ENCODE measurements at regions not wholly inside any gene's neighbourhood (a gene's known extent, or its start where the extent isn't known, plus 50 kb on each side); places are given as distances from the start of the nearest gene placed in this dataset.

DNA sequence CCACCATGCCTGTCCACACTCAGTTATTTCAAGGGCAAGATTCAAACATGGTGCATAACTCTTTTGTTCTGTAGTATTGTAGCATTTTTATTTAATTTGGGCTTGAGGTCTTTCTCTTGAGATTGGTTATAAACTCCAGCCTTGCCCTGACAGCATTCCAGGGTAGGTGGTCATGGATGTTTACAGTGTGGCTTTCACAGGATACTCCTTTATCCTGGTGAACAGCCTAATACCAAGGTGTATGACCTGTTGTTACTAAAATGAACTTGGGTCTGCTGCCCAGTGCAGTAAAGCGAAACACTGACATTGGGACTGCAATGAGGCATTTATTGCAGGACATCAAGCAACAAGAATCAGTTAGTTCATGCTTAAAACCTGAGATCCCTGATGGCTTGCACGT lies 434.8 kb downstream of the ANKRD50 start:
- intact Hi-C loops (cut with DNase I): no loop called here
- ATAC-seq (ENCODE audit: poor library complexity) (no peak), DNase-seq (no peak)

DNA sequence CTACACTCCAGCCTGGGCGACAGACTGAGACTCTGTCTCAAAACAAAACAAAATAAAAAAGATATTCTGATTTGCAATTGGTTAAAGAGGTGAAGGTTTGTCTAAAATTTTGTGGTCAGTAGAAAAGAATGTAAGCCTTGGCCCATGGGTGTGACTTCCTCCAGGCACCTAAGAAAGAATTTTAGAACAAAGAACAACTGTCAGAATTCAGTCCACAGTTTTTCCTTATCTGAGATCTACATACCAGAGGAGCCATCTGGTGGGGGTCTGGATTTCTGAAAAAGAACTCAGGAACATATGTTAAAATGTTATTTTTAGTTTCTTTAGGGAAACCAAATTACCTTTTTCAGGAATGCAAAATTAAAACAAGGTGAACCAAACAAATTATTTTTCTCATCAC lies 434.1 kb downstream of the ANKRD50 start:
- intact Hi-C loops (cut with DNase I): no loop called here
- DNase-seq (no peak), ATAC-seq (ENCODE audit: poor library complexity) (no peak)

DNA sequence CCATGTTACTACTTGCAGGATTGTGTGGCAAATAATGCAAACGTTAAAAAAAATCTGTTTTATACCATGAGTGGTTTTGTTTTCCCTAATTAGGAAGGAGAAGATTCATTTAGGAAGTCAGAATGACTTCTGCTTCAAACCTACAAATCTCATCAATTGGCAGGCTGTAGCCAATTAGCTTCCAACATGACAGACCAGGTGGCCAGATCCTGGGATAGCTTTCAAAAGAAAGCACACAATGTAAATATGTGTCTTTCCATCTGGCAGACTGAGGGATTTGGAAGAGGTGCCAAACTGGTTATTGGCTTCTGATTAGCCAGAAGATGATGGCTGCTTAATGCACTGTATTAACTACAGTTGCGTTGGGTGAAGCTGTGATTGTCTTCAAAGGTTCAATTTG lies 432.8 kb downstream of the ANKRD50 start:
- DNase-seq (no peak), ATAC-seq (ENCODE audit: poor library complexity) (no peak)
- intact Hi-C loops (cut with DNase I): no loop called here

DNA sequence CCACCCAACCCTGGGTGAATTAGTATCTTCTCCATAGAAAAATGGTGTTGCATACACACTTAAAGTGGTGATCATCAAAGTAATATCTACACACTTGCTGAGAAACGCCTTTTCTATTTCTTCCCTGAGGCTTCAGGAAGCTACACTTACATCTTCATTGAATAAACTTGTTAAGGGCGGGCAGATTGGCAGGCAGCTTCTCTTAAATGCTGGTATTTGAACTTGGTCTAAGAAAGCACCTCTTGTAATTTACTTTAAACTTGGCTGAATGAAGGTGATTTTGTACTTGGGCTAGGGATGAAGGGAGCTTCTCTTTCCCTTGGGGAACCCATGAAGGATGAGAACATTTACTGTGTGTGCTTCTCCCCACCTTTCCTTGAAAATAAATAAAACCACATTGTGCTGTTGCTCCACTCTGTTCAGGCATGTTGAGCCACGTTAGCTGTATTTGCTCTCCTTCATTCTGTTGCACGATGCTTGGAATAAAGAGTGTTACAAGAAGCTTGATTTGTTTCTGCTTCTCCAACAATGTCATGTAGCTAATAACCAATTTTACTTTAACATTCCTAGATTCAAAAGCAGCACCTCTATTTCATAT lies 430.1 kb downstream of the ANKRD50 start:
- DNase-seq (no peak), ATAC-seq (ENCODE audit: poor library complexity) (no peak)
- intact Hi-C loops (cut with DNase I): no loop called here

DNA sequence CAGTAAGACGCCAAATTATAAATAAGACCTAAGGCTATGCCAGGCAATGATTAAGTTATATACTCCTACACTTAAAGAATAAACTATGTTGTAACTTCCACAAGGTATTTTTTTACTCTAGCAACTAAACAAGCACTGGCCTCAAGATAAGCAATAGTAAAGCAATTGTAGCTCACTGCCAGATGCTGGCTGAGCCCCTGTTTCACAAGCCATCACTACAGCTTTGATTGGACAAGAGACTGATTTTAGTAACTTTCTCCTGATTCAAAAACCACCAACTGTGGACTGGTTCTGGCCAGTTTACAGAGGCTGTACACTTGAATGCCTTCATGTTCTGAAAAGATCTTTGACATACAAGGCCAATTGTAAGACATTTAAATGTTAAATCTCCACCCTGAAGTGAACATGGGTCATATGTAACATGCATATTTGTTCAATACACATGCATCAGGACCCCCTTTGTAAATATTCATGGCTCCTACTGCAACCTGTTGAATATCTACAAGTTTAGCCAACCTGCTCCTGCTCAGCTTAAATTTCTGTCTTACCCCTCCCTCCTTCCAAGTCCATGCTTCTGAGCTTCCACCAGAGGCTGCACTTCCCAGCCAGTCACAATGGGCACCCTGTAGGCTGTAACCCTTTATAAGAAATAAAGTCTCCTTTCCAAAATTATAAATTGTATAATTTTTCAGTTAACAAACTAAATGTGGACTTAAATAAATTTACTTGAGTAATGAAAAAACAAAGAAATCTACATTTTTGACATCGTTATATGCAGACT lies 423.6 kb downstream of the ANKRD50 start:
- intact Hi-C loops (cut with DNase I): no loop called here
- DNase-seq (no peak), ATAC-seq (ENCODE audit: poor library complexity) (no peak)

DNA sequence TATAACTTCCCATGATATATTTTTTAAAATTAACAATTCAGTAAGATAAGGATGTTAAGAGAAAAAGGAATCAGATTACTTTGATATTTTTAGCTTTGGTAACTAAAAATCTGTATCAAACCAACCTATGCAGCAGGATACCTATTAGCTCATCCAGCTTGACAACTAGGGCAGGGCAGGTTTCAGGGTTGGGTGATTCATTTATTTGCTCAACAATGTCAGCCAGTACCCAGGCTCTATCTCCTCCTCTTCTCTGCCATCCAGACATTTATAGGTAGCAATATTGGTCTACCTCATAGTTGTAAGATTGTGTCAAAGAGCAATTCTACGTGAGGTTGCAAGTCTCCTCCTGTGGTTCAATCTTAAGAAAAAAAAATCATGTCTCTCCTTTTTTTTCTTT lies 421.9 kb downstream of the ANKRD50 start:
- intact Hi-C loops (cut with DNase I): no loop called here
- DNase-seq (no peak), ATAC-seq (ENCODE audit: poor library complexity) (no peak)

DNA sequence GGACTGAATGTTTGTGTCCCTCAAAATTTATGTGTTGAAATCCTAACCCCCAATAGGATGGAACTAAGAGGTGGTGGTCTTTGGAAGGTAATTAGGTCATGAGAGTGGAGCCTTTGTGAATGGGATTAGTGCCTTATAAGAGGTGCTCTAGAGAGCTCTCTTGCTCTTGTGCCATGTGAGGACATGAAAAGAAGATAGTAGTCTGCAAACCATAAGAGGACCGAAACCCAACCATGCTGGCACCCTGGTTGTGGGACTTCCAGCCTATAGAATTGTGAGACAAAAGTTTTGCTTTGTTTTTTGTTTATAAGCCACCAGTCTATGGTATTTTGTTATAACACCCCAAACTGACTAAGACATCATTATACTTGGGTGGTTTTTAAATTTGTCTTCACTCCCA lies 417.1 kb downstream of the ANKRD50 start:
- DNase-seq: no peak
- ATAC-seq (ENCODE audit: poor library complexity): no peak
- intact Hi-C loops (cut with DNase I): no loop called here

DNA sequence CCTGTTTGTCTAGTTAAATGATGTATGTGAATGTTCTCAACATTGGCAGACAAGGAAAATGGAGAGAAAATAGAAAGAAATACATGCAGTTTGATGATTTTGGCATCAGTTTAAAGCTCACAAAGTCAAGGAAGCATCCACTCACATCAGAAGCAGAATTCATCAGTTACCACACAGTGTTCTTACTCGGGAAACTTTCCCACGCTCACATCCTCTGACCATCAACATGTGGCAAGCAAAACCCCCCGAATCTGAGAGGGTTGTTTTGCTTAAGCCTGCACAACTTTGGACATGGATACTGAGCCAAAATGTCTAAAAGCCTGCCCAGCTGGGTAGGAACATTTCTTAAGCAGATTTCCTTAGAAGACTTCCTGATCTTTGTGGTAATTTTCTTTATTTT lies 407.6 kb downstream of the ANKRD50 start:
- DNase-seq (no peak), ATAC-seq (ENCODE audit: poor library complexity) (no peak)
- intact Hi-C loops (cut with DNase I): no loop called here

DNA sequence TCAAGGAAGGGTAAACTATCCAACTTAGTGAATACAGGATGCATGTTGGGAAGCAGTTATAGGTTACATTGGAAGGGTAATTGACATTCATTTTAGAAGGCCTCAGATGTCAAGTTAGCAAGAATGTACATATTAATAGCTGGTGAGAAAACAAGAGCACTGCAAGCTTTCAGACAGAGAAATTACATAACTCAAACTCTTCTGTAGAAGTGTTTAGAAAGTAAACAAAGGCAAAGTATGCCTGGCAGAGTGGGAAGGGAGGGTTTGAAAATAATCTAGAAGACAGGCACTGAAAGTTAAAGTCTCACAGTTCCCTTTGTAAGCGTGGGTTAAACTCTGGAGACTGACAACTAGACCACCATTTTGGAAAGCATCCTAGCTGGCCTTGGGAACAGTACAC lies 406.2 kb downstream of the ANKRD50 start:
- no peak for DNase-seq
- no peak for ATAC-seq (ENCODE audit: poor library complexity)
- intact Hi-C loops (cut with DNase I): no loop called here

DNA sequence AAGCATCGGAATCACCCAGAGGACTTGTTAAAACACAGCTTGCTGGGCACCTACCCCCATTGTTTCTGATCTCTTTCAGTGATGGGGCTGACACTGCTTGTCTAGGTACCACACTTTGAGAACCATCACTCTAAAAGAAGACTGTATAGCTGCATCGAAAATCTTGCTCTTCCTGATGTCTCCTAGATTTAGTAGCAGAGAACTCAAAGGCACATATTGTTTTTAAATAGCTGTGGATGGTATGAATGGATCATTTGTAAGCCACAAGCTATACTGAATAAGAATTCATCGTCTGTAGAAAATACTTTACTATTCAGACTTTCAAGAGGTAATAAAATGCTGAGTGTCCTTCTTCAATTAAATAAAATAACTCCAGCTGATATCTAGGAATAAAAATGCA lies 405.4 kb downstream of the ANKRD50 start:
- intact Hi-C loops (cut with DNase I): no loop called here
- ATAC-seq (ENCODE audit: poor library complexity) (no peak), DNase-seq (no peak)

DNA sequence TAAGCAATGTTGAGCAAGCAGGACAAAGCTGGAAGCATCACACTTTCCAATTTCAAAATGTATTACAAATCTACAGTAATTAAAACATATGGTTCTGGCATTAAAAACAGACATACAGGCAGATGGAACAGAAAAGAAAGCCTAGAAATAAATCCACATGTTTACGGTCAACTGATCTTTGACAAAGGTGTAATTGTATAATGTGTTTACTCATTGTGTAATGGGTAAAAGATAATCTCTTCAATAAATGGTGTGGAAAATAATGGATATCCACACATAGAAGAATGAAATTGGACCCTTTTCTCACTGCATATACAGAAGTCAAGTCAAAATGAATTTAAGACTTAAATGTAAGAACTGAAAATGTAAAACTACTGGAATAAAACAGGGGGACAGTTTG lies 394.2 kb downstream of the ANKRD50 start:
- DNase-seq (no peak), ATAC-seq (ENCODE audit: poor library complexity) (no peak)
- intact Hi-C loops (cut with DNase I): no loop called here

DNA sequence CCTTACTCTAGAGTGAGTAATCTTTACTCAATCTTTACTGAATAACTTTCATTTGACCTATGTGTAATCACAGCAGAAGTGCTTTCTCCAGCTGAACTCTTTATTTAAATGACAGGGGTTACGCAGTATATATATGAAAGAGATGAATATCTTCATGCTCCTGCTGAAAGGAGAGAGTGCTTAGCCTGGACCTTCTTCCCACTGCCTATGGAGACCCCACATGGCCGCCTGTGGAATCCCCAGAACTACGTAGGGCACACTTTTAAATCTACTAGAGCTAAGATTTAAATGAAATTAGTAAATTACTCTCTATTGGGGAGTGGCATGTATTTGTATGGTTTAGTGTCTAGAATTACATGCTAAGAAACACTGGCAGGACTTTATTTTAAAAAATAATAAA lies 391.2 kb downstream of the ANKRD50 start:
- intact Hi-C loops (cut with DNase I): no loop called here
- no peak for DNase-seq
- no peak for ATAC-seq (ENCODE audit: poor library complexity)

DNA sequence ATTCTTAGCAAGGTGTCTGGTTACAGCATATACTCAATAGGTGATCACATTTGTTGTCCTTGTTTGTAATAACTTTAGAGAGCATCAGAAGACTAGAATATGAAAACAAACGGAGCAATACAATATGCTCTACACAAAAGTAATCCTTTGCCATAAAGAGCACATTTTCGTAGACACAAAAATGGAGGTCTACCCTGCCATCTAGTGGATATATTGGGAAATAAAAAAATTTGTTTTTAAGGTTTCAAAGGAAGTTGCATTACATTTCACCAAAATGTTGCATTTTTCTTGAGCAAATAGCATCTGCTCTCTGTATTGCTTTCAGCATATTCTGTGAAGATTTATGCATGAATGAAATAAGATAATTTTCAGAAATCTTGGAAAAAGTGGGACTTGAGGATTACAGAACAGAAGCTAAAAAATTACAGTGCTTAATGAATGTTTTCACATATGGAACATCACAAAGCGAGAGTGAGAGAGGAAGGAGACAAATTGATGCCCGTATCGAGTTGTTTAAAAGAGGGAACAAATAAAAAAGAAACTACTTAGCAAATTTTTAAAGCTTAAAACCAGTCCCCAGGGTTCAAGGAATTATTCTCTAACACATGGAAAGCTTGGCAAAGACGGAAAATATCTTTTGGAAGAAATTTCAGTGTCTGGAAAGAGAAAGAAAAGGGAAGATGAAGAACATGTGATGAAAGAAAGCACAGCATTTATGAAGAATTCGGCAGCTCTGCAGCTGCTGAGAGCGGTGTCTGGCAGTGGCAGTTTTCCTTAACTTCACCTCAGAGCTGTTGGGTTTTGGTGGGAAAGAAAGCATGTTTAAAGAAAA lies 390.1 kb downstream of the ANKRD50 start:
- ATAC-seq (ENCODE audit: poor library complexity) (no peak), DNase-seq (no peak)
- intact Hi-C loops (cut with DNase I): no loop called here

DNA sequence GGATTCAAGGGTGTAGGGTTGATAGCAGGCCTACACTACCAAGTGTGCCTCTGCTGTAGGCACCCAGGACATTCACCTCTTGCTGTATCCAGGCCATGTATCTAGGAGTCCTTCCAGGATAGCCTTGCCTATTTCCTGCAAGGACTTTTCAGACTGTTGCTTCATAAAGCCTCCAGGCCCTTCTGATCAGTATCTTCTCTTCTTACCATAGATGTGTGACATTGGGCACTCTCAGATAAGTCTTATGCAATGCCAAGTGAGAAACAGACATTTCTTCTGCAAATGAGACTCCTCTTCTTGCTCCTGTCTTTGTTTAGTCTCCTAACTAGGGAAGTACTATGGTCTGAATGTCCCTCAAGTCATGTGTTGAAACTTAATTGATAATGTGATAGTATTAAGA lies 386.8 kb downstream of the ANKRD50 start:
- intact Hi-C loops (cut with DNase I): no loop called here
- ATAC-seq (ENCODE audit: poor library complexity): no peak
- DNase-seq: no peak

DNA sequence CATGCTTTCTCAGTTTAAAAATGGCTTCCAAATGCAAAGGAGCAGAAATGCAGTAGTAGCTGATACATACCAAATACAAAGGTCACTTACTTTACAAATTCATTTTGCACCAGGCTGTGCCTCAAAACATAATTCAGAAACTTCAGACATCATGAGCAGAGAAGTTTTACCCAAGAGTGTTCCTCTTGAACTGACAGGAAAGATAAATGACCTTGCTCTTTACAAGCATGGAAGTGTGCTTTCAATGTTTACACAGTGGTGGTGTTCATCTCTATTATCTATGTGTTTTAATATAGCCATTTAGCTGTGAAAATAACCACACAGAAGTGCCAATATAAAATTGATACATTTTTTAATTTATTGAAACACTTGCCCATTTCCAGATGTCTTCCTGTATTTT lies 383.4 kb downstream of the ANKRD50 start:
- DNase-seq: no peak
- intact Hi-C loops (cut with DNase I): no loop called here
- ATAC-seq (ENCODE audit: poor library complexity): no peak

DNA sequence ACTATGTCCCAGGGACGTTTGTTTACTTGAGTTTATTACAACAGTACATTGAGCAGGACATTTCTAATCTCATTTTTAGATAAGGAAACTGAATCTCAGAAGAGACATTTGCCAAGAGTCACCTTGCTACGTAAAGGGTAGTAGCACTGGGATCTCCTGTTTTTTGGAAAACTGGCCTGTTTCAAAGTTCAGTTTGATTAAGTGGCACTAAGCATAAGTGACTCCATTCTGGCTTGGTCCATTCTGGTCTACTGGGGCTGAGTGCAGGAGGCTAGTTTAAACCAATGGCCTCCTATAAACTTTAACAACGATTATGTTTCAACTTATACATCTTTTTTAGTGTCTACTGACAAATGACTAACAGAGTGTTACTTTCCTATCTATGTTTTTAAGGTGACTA lies 382.5 kb downstream of the ANKRD50 start:
- intact Hi-C loops (cut with DNase I): loop anchor here (5.0 to 10.0 kb wide), 2 partner anchors 917 to 955 kb away; no protein-coding TSS in a partner anchor
- DNase-seq (no peak), ATAC-seq (ENCODE audit: poor library complexity) (no peak)

DNA sequence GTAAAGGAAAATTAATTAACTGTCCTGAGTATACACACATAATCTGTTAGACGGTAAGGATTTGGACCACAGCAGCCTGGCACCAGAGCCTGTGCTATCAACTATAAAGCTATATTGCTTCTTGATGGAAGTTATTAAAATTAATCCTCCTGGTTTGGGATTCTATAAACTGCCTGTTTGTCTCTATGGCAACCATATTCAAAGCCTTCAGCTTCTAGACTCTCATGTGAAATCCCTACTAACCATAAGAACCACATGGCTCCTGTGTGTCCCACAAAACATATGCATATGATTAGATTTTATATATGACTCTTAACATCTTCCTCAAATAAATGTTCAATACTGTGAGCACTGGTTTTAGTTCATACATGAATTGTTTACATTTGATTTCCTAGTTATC lies 380.8 kb downstream of the ANKRD50 start:
- ATAC-seq (ENCODE audit: poor library complexity): no peak
- intact Hi-C loops (cut with DNase I): loop anchor here (5.0 to 10.0 kb wide), 2 partner anchors 916 to 953 kb away; no protein-coding TSS in a partner anchor
- DNase-seq: no peak

DNA sequence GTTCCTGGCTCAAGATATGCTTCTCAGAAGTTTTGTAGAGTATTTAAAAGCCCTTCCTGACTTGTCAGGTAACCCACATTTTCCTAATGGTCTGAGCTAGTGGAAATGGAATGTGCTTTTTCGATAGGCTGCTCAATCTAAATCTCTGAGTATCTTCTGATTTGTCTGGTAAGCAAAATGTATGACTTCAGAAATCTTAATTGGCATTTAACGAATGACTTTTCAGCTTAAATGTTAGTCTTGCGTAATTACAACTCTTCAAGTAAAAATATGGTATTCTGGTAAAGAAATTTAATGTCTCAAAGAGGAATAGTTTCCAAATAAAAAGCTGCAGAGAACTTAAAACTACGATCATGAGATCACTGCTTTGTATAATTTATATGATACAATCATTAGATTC lies 379.1 kb downstream of the ANKRD50 start:
- no peak for ATAC-seq (ENCODE audit: poor library complexity)
- DNase-seq: no peak
- intact Hi-C loops (cut with DNase I): loop anchor here (5.0 to 10.0 kb wide), 2 partner anchors 914 to 951 kb away; no protein-coding TSS in a partner anchor

DNA sequence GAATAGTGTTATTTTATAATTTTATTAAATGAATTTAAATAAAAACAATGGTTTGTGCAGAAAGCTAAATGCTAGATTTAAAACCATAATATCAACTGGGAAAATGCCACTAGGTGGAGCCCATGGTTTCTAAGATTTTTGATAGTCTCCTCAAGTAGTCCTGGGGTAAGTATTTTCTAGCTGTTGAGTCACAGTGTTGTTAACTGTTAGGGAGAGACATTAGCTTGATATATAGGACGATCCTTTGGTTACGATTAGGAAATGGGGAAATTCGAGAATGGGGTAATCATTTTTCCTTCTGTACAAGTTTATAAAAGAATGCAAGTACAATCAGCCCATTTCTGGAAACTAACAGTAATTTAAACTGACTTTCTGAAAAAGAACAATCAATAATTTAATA lies 378.4 kb downstream of the ANKRD50 start:
- intact Hi-C loops (cut with DNase I): loop anchor here (5.0 to 10.0 kb wide), 2 partner anchors 913 to 951 kb away; no protein-coding TSS in a partner anchor
- DNase-seq (no peak), ATAC-seq (ENCODE audit: poor library complexity) (peak; percentile 59)

DNA sequence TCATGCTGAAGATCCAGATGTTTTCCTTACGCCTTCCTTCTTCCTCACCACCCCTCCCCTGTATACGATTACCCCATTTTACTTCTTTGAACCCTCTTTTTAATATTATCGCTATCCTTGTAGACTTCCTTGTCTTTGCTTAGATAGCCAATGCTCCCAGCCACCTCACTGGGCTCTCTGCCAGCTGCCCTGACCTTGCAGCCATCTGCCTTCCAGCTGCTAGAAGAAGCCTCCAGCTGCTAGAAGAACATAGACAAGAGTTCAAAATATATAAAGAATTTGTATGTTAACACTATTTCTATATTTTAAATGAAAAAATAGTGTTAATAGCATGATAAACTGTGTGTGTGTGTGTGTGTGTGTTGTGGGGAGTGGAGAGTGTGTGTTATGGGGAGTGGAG lies 374.7 kb downstream of the ANKRD50 start:
- no peak for ATAC-seq (ENCODE audit: poor library complexity)
- intact Hi-C loops (cut with DNase I): loop anchor here (10.0 kb wide), 1 partner anchor 947 kb away; no protein-coding TSS in a partner anchor
- DNase-seq: peak; percentile 74

Data from Right ventricle myocardium superior (tissue), 1 donor.